Motor neuron (in vitro differentiated cells): ENCODE measurements at regions not wholly inside any gene's neighbourhood (a gene's known extent, or its start where the extent isn't known, plus 50 kb on each side); places are given as distances from the start of the nearest gene placed in this dataset.

Source experiments
- ATAC-seq, 8 experiments: fragments of 200-7000 bp; cut with Tn5 transposase; replicated peaks in 6 of 8; 2 replicates each; pipeline ENCODE4 v1.8.0; 2021; ENCODE audit warnings: mild to moderate bottlenecking in 8 of 8, moderate library complexity in 8 of 8
- H3K27ac ChIP-seq, 2 donors: fragments of 250-450 bp; sonication (Bioruptor Pico); 2 replicates each; pipeline ENCODE4 v1.9.0; 2021; ENCODE audit warnings: antibody characterized with exemption in 2 of 2, mild to moderate bottlenecking in 2 of 2, moderate library complexity in 1 of 2
- H3K4me1 ChIP-seq, 2 donors: fragments of 250-450 bp; sonication (Bioruptor Pico); replicated peaks in 1 of 2; 2 replicates each; pipeline ENCODE4 v1.6.1; 2021; ENCODE audit warnings: antibody characterized with exemption in 2 of 2, mild to moderate bottlenecking in 2 of 2, moderate library complexity in 1 of 2
- H3K4me3 ChIP-seq, 5 donors: fragments of 250-450 bp; sonication (Bioruptor Pico); 2 replicates each; pipeline ENCODE4 v1.9.0; 2021; ENCODE audit warnings: antibody characterized with exemption in 5 of 5, mild to moderate bottlenecking in 5 of 5, moderate library complexity in 4 of 5
- WGBS, 10 experiments: fragments of 450-650 bp; shearing (Covaris generic); methylation state at CpG; one replicate each; pipeline ENCODE4 v1.0.0; 2022; 5-methylcytosine and 5-hydroxymethylcytosine counted together
- in situ Hi-C, 9 experiments: fragments of 400-800 bp; cut with MboI; loops; one replicate each; pipeline ENCODE4 v1.15.0; 2021; ENCODE audit warnings: low sequenced_read_pairs in 9 of 9, low pct_unique_long_range_greater_than_20kb in 2 of 9; ENCODE audit not compliant: unreplicated experiment in 9 of 9

DNA sequence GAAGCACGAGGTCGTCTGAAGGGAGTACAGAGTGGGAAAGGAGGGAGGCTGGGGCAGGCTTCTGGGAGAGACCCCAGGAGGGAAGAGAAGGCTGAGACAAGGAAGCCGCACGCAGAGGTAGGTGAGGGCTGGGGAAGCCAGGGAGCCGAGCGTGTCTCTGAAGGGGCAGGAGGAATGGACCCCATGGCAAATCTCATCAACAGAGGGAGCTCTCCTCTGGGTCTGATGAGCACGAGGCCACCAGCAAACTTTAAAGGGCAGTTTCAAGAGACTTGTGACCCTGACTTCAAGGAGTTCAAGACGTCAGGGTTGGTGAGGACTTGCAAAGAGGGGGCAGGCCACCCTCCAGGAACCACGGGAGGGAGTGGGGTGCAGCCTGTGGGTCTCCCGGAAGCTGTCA lies 326.2 kb upstream of the IRX2 start:
- Histone ChIP-seq H3K4me1 (no peaks in the 10 kb centered on the region), H3K27ac (no peak overlapping the region), H3K4me3 (no peak overlapping the region)
- ATAC-seq: no peak
- in situ Hi-C loops: no loop called here
- 0 to 78% (median 40%) methylated on average over 1 to 8 of the region's 10 CpGs; no CpG with 5 or more reads in 3 of the 10 experiments for WGBS, 10 experiments

GRCh38 chr5:3075309-3075708 lies 323.8 kb upstream of the IRX2 start:
- 0 to 100% (median 60%) methylated on average over 1 of the region's 2 CpGs; no CpG with 5 or more reads in 7 of the 10 experiments for WGBS, 10 experiments
- Histone ChIP-seq H3K4me3 (no peak overlapping the region), H3K4me1 (no peaks in the 10 kb centered on the region), H3K27ac (no peak overlapping the region)
- in situ Hi-C loops: no loop called here
- no peak for ATAC-seq

- in situ Hi-C loops: no loop called here
- Histone ChIP-seq H3K27ac (no peak overlapping the region), H3K4me1 (no peaks in the 10 kb centered on the region), H3K4me3 (no peak overlapping the region)
- no peak for ATAC-seq
- 0 to 80% (median 35%) methylated on average over 1 to 4 of the region's 5 CpGs for WGBS, 10 experiments
Observed at GRCh38 chr5:3068401-3068800, 316.9 kb upstream of the IRX2 start.

- in situ Hi-C loops: no loop called here
- Histone ChIP-seq H3K27ac (no peak overlapping the region), H3K4me3 (no peak overlapping the region), H3K4me1 (peaks cover 0 to 9% of the 10 kb centered on the region in 2 donors)
- ATAC-seq: no peak
- WGBS, 10 experiments: 0 to 100% (median 90%) methylated on average over 1 to 2 of the region's 2 CpGs; no CpG with 5 or more reads in 1 of the 10 experiments
Observed at GRCh38 chr5:3060283-3060682, 308.8 kb upstream of the IRX2 start.

DNA sequence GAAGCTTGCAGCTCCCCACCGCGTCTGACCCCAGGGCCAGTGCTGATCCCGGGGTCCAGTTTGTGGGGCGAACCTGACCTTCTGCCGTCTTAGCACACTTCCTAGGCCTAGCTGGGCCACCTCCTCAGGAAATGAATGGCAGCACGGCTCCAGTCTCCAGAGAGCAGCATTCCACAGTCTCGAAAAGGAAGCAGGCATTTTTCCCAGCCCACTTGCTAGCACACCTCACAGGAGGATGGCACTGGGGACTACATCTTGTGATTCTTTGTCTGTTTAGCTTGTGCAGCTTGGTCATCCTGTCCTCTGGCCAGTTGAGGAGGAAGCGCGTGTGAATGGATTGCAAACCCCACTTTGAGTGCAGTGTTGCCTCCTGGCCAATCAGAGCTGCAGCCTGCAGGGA lies 308.0 kb upstream of the IRX2 start:
- no peak for ATAC-seq
- in situ Hi-C loops: no loop called here
- H3K27ac ChIP-seq: no peak overlapping the region
- no peak overlapping the region for H3K4me3 ChIP-seq
- peaks cover 0 to 9% of the 10 kb centered on the region in 2 donors for H3K4me1 ChIP-seq
- WGBS, 10 experiments: 0 to 100% (median 73%) methylated on average over 1 to 8 of the region's 9 CpGs; no CpG with 5 or more reads in 5 of the 10 experiments

- peaks cover 0 to 9% of the 10 kb centered on the region in 2 donors for H3K4me1 ChIP-seq
- peak in 2 of 8 experiments; percentile 66 to 70 for ATAC-seq
- 31 to 100% (median 61%) methylated on average over 1 to 7 of the region's 17 CpGs; no CpG with 5 or more reads in 2 of the 10 experiments for WGBS, 10 experiments
- in situ Hi-C loops: no loop called here
- no peak overlapping the region for H3K27ac ChIP-seq
- H3K4me3 ChIP-seq: no peak overlapping the region
Observed at GRCh38 chr5:3058942-3059341, 307.5 kb upstream of the IRX2 start.

- no peak overlapping the region for H3K4me3 ChIP-seq
- peaks cover 0 to 9% of the 10 kb centered on the region in 2 donors for H3K4me1 ChIP-seq
- H3K27ac ChIP-seq: no peak overlapping the region
- in situ Hi-C loops: no loop called here
- 2 to 100% (median 44%) methylated on average over 1 to 10 of the region's 10 CpGs; no CpG with 5 or more reads in 1 of the 10 experiments for WGBS, 10 experiments
- peak in 3 of 8 experiments; percentile 35 to 70 (median 67) for ATAC-seq
Observed at GRCh38 chr5:3056866-3057265, 305.4 kb upstream of the IRX2 start.

- no peak overlapping the region for H3K4me3 ChIP-seq
- in situ Hi-C loops: no loop called here
- WGBS, 10 experiments: 0 to 100% (median 70%) methylated on average over 2 to 9 of the region's 16 CpGs; no CpG with 5 or more reads in 3 of the 10 experiments
Observed at GRCh38 chr5:3051400-3051799, 299.9 kb upstream of the IRX2 start.

GRCh38 chr5:3050863-3051262 lies 299.4 kb upstream of the IRX2 start:
- Histone ChIP-seq H3K4me3 (no peak overlapping the region), H3K4me1 (no peaks in the 10 kb centered on the region), H3K27ac (no peak overlapping the region)
- in situ Hi-C loops: no loop called here
- ATAC-seq: no peak
- WGBS, 10 experiments: 12 to 100% (median 90%) methylated on average over 1 to 6 of the region's 13 CpGs; no CpG with 5 or more reads in 3 of the 10 experiments

More at GRCh38 chr5:3051400-3051799, 299.9 kb upstream of the IRX2 start:
- Histone ChIP-seq H3K27ac (no peak overlapping the region), H3K4me1 (no peaks in the 10 kb centered on the region)
- ATAC-seq: no peak

DNA sequence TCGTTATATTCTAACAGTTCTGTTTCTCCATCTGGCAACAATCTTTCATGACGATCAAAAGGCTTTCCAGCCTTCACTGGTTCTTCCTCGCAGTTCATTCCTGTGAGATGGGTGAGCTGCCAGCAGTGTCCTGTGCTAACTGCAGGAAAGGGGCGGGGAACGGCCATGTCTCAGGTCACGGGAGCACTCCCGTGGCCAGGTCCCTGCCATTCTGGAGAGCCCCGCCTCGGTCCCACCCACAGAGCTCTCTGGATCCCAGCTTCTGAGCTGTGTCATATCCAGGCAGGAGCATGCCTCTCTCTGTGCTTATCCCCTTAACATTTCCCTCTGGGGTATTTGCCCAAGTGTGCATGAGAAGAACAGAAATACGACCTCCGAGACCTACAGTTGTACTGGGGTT lies 297.8 kb upstream of the IRX2 start:
- H3K4me3 ChIP-seq: no peak overlapping the region
- WGBS, 10 experiments: 0 to 96% (median 50%) methylated on average over 1 to 5 of the region's 11 CpGs; no CpG with 5 or more reads in 3 of the 10 experiments
- no peak for ATAC-seq
- in situ Hi-C loops: no loop called here
- peaks cover 0 to 4% of the 10 kb centered on the region in 2 donors for H3K4me1 ChIP-seq
- no peak overlapping the region for H3K27ac ChIP-seq

DNA sequence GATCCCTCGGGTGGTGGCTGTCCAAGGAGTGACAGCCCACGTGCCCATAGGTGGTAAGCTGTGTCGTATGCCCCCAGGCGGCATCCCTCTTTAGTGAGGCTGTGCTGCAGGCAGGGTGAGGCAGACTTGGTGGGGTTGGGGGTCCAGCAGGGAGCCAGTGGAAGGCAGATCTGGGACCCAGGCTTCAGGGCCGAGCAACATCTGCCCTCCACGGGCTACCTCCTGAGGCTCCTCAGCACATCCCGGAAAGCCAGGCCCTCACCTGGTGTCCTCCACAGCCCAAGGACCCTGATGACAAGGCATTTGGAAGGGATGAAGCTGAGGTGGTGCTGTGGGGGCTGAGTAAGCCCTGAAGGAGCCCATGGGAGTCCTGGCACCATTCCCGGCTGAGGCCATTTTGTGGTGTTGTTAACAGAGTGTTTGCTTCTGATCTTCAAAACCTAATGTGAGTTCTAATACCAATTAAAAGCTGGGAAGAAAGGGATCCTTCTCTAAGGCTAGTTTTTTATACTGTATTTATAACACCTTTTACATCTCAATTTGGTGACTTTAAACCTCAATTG lies 295.8 kb upstream of the IRX2 start:
- no peak overlapping the region for H3K27ac ChIP-seq
- H3K4me1 ChIP-seq: peaks cover 0 to 4% of the 10 kb centered on the region in 2 donors
- 0 to 100% (median 50%) methylated on average over 1 to 3 of the region's 8 CpGs; no CpG with 5 or more reads in 5 of the 10 experiments for WGBS, 10 experiments
- ATAC-seq: no peak
- no peak overlapping the region for H3K4me3 ChIP-seq
- in situ Hi-C loops: no loop called here

GRCh38 chr5:3043600-3043999 lies 292.1 kb upstream of the IRX2 start:
- Histone ChIP-seq H3K27ac (no peak overlapping the region), H3K4me1 (peaks cover 0 to 4% of the 10 kb centered on the region in 2 donors), H3K4me3 (no peak overlapping the region)
- in situ Hi-C loops: no loop called here
- ATAC-seq: no peak

- 0 to 97% (median 29%) methylated on average over 1 to 4 of the region's 4 CpGs; no CpG with 5 or more reads in 2 of the 10 experiments for WGBS, 10 experiments
- Histone ChIP-seq H3K4me3 (no peak overlapping the region), H3K27ac (no peak overlapping the region), H3K4me1 (peaks cover 0 to 4% of the 10 kb centered on the region in 2 donors)
- in situ Hi-C loops: no loop called here
- no peak for ATAC-seq
Observed at GRCh38 chr5:3041001-3041400, 289.5 kb upstream of the IRX2 start.
